ENCODE measurements at regions not wholly inside any gene's neighbourhood (a gene's known extent, or its start where the extent isn't known, plus 50 kb on each side); places are given as distances from the start of the nearest gene placed in this dataset.

- Histone ChIP-seq H3K23ac (ENCODE audit: insufficient read length, low read depth, low read length) (no peak overlapping the region), H3K27me3 (ENCODE audit: insufficient read depth, low read length) (no peaks in the 10 kb centered on the region), H3K4me2 (ENCODE audit: insufficient read depth, insufficient read length, low read length) (no peak overlapping the region), H3K18ac (ENCODE audit: insufficient read length, low read depth, low read length) (no peak overlapping the region), H3T11ph (ENCODE audit: low read length) (no peak overlapping the region), H3K4ac (ENCODE audit: low read depth, low read length) (no peak overlapping the region), H3K9ac (ENCODE audit: extremely low read depth, insufficient read length, low read length) (no peak overlapping the region), H4K5ac (ENCODE audit: insufficient read length, low read depth, low read length) (no peak overlapping the region), H3K4me1 (ENCODE audit: insufficient read depth, low read length) (no peaks in the 10 kb centered on the region), H3K56ac (ENCODE audit: insufficient read length, low read depth, low read length) (no peak overlapping the region), H2BK5ac (ENCODE audit: insufficient read length, low read length) (no peak overlapping the region), H2BK20ac (ENCODE audit: low read depth, low read length, poor library complexity, severe bottlenecking) (no peak overlapping the region), H3K79me1 (ENCODE audit: insufficient read depth, low read depth, low read length, poor library complexity, severe bottlenecking) (no peaks in the 10 kb centered on the region), H3K79me2 (ENCODE audit: insufficient read depth, low read length) (no peaks in the 10 kb centered on the region), H4K8ac (replicated peaks; ENCODE audit: insufficient read length, low read depth, low read length) (no peak overlapping the region), H2BK120ac (ENCODE audit: low read depth, low read length, poor library complexity, severe bottlenecking) (no peak overlapping the region), H3K9me3 (ENCODE audit: control insufficient read depth, low read depth, low read length) (no peaks in the 10 kb centered on the region), H4K91ac (ENCODE audit: insufficient read length, low read depth, low read length) (no peak overlapping the region), H2AFZ (ENCODE audit: low read length) (no peak overlapping the region), H3K23me2 (ENCODE audit: insufficient read length, low read depth, low read length, poor library complexity, severe bottlenecking) (no peaks in the 10 kb centered on the region), H4K20me1 (ENCODE audit: control insufficient read depth, insufficient read depth, insufficient read length) (no peaks in the 10 kb centered on the region), H3K27ac (ENCODE audit: insufficient read length, low read depth, low read length) (no peak overlapping the region), H2BK12ac (ENCODE audit: insufficient read length, low read depth, low read length) (no peak overlapping the region), H2AK5ac (ENCODE audit: insufficient read length, low read length) (no peak overlapping the region), H2BK15ac (ENCODE audit: low read depth, low read length) (no peak overlapping the region), H3K14ac (ENCODE audit: insufficient read depth, low read length) (no peak overlapping the region)
- Mint-ChIP-seq H3K9me3 (no peaks in the 10 kb centered on the region), H3K27ac (no peak overlapping the region), H3K36me3 (ENCODE audit: insufficient read depth in 1 of 3, low read depth in 3 of 3) (no peaks in the 10 kb centered on the region), H3K27me3 (ENCODE audit: low read depth) (no peaks in the 10 kb centered on the region), H3K4me1 (no peaks in the 10 kb centered on the region), H3K4me3 (no peak overlapping the region)
- DNase-seq = no peak
- WGBS (ENCODE audit: extremely low coverage, insufficient read length, low lambda C conversion rate) = no CpG with 5 or more reads among the region's 2 CpGs
- no peak for TF ChIP-seq CTCF (conservative IDR thresholded peaks at IDR 0.05)
These were observed 161.5 kb upstream of the CDKN2B start for GRCh38 chr9:22170556-22170955.

All from H9 (cell line).